ENCODE measurements at regions not wholly inside any gene's neighbourhood (a gene's known extent, or its start where the extent isn't known, plus 50 kb on each side); places are given as distances from the start of the nearest gene placed in this dataset.

DNA sequence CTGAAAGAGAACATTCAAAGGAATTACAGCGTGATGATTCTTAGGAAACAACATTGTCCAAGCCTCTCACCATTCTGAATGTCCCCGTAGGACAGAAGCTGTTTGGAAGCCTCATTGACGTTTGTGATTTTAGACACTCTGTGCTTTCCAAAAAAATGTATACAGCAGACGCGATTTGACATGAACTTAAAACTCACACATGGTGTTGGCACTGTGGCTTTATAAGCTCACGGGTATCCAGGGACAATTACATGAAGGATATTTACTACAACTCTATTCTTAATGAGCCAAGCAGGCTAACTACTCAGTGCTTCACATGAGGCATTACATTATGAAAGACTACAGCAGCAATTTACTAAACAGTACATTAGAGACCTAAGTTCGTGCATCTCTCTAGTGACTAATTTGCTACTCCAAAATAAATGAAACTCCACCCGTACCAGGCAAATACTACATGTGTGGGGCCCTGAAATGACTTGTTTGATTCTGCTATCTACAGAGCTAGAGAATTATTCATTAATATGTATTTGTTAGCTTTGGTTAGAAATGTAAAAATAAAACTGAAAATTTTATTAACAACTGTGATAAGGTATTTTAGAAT is 620.7 kb downstream of the SPRY1 start:
- no peak overlapping the region for H3K27ac ChIP-seq (ENCODE audit: insufficient read depth, low read length)
- H4K20me1 ChIP-seq (ENCODE audit: control insufficient read depth, extremely low read depth, insufficient read depth, low read length) = no peaks in the 10 kb centered on the region
- DNase-seq (ENCODE audit: low read depth in 2 of 2) = peak in 1 of 2 donors; percentile 26

DNA sequence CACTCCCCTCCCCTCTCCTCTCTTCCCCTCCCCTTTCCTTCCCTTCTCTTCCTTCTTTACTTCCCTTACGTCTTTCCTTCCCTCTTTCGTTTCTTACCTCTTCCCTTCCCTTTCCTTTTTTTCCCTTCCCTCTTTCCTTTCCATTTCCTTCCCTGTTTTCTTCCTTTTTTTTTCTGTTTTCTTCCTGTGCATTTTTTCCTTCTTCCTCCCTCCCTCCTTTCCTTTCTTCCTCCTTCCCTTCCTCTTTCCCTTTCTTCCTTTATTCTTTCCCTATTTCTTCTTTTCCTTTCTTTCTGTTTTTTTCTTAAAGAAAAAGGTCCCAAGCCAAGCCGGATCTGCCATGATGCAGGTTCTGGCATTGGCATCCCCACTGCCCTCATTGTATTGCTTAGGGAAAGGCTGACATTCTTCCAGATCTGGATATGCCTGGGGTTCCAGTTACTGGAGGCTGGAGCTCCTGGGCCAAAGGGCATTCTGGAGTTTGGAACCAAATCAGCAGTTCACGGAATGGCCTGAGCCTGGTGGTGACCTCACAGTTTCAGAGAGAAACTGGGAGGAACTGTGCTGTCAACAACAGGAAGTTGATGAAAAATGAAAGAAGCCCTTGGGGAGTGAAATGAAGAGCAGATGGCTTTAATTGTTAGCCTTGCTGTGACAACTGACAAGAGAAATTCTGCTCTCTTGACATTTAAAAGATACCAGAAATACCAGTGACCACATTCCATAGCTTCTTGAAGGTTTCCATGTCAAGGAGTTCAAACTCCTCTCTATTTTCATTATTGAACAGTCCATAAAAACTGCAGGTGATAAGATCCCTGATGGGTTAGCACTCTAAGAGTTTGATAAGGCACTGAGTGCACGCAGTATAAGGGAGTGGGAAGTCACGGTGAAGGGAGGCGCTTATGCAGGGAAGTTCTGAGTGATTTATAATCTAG is 622.1 kb downstream of the SPRY1 start:
- DNase-seq (ENCODE audit: low read depth in 2 of 2) = peak; percentile 51 to 62
- Histone ChIP-seq H3K4me3 (replicated peaks in 1 of 4; ENCODE audit: control extremely low read depth in 1 of 4, insufficient read depth in 1 of 4, low read depth in 3 of 4, low read length in 4 of 4) (no peak overlapping the region), H3K79me2 (ENCODE audit: control insufficient read depth, insufficient read depth, low read length) (no peaks in the 10 kb centered on the region), H3K36me3 (ENCODE audit: control insufficient read depth, insufficient read depth, low read length) (no peaks in the 10 kb centered on the region), H3K4me2 (ENCODE audit: extremely low read depth, insufficient read depth, low read length) (peak overlapping the region; percentile 15), H3K27ac (ENCODE audit: insufficient read depth, low read length) (peak overlapping the region; percentile 65), H3K9ac (ENCODE audit: insufficient read depth, low read length) (peak overlapping the region; percentile 20), H3K27me3 (ENCODE audit: control insufficient read depth, insufficient read depth, low read length) (no peaks in the 10 kb centered on the region), H2AFZ (ENCODE audit: low read length) (peak overlapping the region; percentile 34), H3K4me1 (ENCODE audit: control insufficient read depth, extremely low read depth, insufficient read depth, low read length) (peaks cover 2% of the 10 kb centered on the region), H4K20me1 (ENCODE audit: control insufficient read depth, extremely low read depth, insufficient read depth, low read length) (no peaks in the 10 kb centered on the region), H3K9me3 (ENCODE audit: control insufficient read depth, insufficient read depth, low read depth, low read length) (no peaks in the 10 kb centered on the region)
- TF ChIP-seq EZH2 (IDR thresholded peaks at IDR 0.05; ENCODE audit: low read length, missing control alignments) = no peak
- TF ChIP-seq, protein P1, sequence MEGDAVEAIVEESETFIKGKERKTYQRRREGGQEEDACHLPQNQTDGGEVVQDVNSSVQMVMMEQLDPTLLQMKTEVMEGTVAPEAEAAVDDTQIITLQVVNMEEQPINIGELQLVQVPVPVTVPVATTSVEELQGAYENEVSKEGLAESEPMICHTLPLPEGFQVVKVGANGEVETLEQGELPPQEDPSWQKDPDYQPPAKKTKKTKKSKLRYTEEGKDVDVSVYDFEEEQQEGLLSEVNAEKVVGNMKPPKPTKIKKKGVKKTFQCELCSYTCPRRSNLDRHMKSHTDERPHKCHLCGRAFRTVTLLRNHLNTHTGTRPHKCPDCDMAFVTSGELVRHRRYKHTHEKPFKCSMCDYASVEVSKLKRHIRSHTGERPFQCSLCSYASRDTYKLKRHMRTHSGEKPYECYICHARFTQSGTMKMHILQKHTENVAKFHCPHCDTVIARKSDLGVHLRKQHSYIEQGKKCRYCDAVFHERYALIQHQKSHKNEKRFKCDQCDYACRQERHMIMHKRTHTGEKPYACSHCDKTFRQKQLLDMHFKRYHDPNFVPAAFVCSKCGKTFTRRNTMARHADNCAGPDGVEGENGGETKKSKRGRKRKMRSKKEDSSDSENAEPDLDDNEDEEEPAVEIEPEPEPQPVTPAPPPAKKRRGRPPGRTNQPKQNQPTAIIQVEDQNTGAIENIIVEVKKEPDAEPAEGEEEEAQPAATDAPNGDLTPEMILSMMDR (conservative IDR thresholded peaks at IDR 0.05 in 1 of 2, IDR thresholded peaks at IDR 0.05 in 1 of 2; ENCODE audit: low read depth in 1 of 2, low read length in 2 of 2) = no peak

More for the DNA sequence above, 620.7 kb downstream of the SPRY1 start:
- Histone ChIP-seq H3K4me1 (ENCODE audit: control insufficient read depth, extremely low read depth, insufficient read depth, low read length) (peaks cover 2% of the 10 kb centered on the region), H3K36me3 (ENCODE audit: control insufficient read depth, insufficient read depth, low read length) (no peaks in the 10 kb centered on the region), H3K79me2 (ENCODE audit: control insufficient read depth, insufficient read depth, low read length) (no peaks in the 10 kb centered on the region), H3K4me2 (ENCODE audit: extremely low read depth, insufficient read depth, low read length) (no peak overlapping the region), H3K4me3 (replicated peaks in 1 of 4; ENCODE audit: control extremely low read depth in 1 of 4, insufficient read depth in 1 of 4, low read depth in 3 of 4, low read length in 4 of 4) (no peak overlapping the region), H3K9ac (ENCODE audit: insufficient read depth, low read length) (no peak overlapping the region), H3K9me3 (ENCODE audit: control insufficient read depth, insufficient read depth, low read depth, low read length) (no peaks in the 10 kb centered on the region), H3K27me3 (ENCODE audit: control insufficient read depth, insufficient read depth, low read length) (no peaks in the 10 kb centered on the region), H2AFZ (ENCODE audit: low read length) (peak overlapping the region; percentile 40)
- TF ChIP-seq EZH2 (IDR thresholded peaks at IDR 0.05; ENCODE audit: low read length, missing control alignments) = no peak
- TF ChIP-seq, protein P1 (conservative IDR thresholded peaks at IDR 0.05 in 1 of 2, IDR thresholded peaks at IDR 0.05 in 1 of 2; ENCODE audit: low read depth in 1 of 2, low read length in 2 of 2) = no peak

- no peak overlapping the region for H3K9ac ChIP-seq (ENCODE audit: insufficient read depth, low read length)
These were observed 623.4 kb downstream of the SPRY1 start for GRCh38 chr4:124019749-124020549.

More at GRCh38 chr4:124019749-124020549, 623.4 kb downstream of the SPRY1 start:
- peak in 1 of 2 donors; percentile 53 for DNase-seq (ENCODE audit: low read depth in 2 of 2)
- H4K20me1 ChIP-seq (ENCODE audit: control insufficient read depth, extremely low read depth, insufficient read depth, low read length) = no peaks in the 10 kb centered on the region
- TF ChIP-seq, protein P1 (conservative IDR thresholded peaks at IDR 0.05 in 1 of 2, IDR thresholded peaks at IDR 0.05 in 1 of 2; ENCODE audit: low read depth in 1 of 2, low read length in 2 of 2) = no peak
- no peak for TF ChIP-seq EZH2 (IDR thresholded peaks at IDR 0.05; ENCODE audit: low read length, missing control alignments)
- H3K4me2 ChIP-seq (ENCODE audit: extremely low read depth, insufficient read depth, low read length) = no peak overlapping the region
- peak overlapping the region; percentile 3 for H3K27ac ChIP-seq (ENCODE audit: insufficient read depth, low read length)
- no peak overlapping the region for H3K4me3 ChIP-seq (replicated peaks in 1 of 4; ENCODE audit: control extremely low read depth in 1 of 4, insufficient read depth in 1 of 4, low read depth in 3 of 4, low read length in 4 of 4)
- H3K9me3 ChIP-seq (ENCODE audit: control insufficient read depth, insufficient read depth, low read depth, low read length) = no peaks in the 10 kb centered on the region
- H3K4me1 ChIP-seq (ENCODE audit: control insufficient read depth, extremely low read depth, insufficient read depth, low read length) = peaks cover 2% of the 10 kb centered on the region
- H3K79me2 ChIP-seq (ENCODE audit: control insufficient read depth, insufficient read depth, low read length) = no peaks in the 10 kb centered on the region
- no peaks in the 10 kb centered on the region for H3K27me3 ChIP-seq (ENCODE audit: control insufficient read depth, insufficient read depth, low read length)
- no peaks in the 10 kb centered on the region for H3K36me3 ChIP-seq (ENCODE audit: control insufficient read depth, insufficient read depth, low read length)
- H2AFZ ChIP-seq (ENCODE audit: low read length) = no peak overlapping the region

Measured in fibroblast of lung (primary cell).